Stimulated activated naive CD8-positive, alpha-beta T cell treated with anti-CD3 and anti-CD28 coated beads, Interleukin-15, Interleukin-2, amounts not matched to agents 100 U/mL and 50 U/mL, for 24 hours (primary cell): ENCODE measurements at regions not wholly inside any gene's neighbourhood (a gene's known extent, or its start where the extent isn't known, plus 50 kb on each side); places are given as distances from the start of the nearest gene placed in this dataset.

Experiments
- ATAC-seq: fragments of 150-1000 bp; cut with Tn5 transposase; one replicate; pipeline ENCODE4 v1.10.0; 2021
- DNase-seq: peaks from one replicate; pipeline ENCODE4 v3.0.0; 2021

DNA sequence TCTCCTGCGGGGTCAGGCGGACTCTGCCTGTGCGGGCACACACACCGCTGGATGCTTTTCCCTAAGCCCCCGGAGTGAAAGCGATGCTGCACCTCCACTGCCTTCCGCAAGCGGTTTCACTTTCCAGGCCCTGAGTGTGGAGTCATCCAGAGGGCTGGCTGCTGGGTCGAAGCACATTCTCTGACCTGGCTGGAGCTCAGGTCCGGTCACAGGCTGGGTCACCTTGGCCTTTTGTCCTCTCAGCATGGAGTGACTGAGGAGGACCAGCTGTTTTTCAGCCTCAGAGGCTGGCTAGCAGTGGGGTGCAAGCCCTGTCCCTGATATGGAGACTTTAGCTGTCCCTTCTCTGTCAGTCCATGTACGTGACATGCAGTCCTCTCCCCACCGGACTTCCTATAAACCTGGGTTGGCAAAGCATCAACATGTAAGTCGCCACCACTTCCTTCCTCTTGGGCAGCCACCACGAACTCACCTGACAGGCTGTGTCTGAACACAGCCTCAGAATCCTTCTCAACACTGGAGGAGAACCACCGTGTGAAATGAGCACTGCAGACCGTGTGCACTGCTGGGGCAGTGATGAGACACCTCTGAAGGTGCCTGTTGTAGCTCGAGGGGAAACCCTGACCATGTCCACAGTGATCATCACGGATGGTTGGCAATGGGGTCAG lies 51.3 kb downstream of the GADD45G start:
- DNase-seq (no peak), ATAC-seq (no peak)

DNA sequence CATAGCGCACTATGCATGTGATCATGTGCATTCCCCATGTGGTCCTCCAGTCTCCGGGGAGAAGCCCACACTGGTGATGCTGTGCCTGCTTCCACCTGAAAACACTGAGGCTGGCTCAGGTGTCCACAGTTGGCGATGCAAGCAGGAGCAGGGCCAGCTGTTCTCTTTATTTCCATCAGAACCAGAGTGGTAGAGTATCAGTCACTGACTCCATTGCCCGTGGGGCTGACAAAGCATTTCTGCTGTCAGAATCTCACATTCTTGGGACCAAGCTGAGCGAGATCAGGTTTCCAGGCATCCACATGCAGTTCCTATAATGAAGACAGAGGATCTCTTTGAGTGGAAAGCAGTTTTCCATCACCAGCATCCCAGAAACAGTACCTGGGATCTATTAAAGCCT lies 52.5 kb downstream of the GADD45G start:
- ATAC-seq (no peak), DNase-seq (no peak)

DNA sequence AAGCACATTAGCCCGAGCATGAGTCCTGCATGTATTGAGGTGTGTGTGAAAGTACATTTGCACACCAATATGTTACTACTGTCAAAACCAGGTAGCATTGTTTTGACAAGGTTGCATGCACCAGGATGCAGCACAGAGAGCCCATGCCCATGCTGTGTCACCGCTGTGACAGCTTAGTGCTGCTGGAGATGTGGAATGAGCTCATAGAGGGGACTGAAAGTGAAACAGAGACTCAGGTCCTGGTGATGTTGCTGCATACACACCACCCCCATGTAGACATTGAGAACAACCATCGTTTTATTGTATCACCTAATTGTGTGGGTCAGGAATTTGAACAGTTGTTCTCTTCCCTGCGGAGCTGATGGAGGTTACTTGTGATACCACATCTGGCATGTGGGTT lies 53.0 kb downstream of the GADD45G start:
- DNase-seq: no peak

DNA sequence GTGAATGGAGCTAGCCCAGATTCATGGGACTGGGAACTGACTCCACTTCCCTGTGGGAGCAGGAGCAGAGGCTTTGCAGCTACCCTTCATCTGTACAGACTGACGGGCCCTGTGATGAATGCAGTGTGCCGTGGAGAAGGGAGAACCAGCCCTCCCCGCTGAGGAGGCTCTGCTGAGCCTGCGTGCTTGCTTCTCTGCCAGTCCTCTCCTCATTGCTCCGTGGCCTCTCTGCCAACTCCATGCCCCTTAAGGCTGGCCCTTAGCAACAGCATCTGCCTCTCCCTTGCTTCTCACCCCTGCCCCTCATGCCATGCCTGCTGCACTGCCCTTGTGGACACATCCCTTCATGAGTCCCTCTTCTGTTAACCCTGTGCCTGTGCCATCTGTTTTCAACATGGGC lies 53.6 kb downstream of the GADD45G start:
- no peak for ATAC-seq
- no peak for DNase-seq

More for the DNA sequence above, 53.0 kb downstream of the GADD45G start:
- ATAC-seq: peak; percentile 67

DNA sequence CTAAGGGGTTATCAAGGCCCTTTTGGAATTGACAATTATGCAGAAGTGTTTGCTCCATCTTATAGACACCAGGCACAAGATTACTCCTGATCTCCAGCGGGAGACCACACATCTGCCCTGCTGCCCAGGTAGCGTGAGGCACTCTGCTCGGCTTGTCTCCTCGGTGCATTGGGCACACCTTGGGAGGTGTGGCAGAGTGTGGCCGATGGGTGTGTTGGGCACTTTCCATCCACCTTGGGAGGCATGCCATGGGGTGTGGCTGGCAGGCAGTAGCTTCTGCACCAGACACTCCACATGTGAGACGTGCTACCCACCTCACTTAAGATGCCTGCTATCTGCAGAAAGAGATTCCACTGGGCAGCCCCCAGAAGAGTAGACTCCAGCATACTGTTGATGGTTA lies 54.1 kb downstream of the GADD45G start:
- no peak for ATAC-seq
- no peak for DNase-seq

DNA sequence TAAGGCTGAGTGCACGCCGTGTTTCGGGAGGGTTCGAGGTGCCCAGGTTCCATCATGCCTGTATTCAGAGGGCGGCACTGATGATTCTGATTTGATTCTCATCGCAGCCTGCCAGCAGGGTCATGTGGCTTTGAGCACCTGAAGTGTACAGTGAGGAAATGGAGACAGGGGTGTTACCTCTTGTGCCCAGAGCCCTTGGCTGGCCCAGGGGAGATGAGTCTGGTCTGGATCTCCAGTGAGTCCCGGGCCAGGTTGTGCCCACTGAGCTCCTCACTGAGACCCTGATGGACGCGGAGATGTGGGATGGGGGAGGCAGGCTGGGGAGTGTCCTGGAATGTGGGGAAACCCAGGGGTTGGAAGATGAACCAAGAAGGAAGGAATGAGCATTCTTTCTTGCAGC lies 54.7 kb downstream of the GADD45G start:
- ATAC-seq (no peak), DNase-seq (no peak)

DNA sequence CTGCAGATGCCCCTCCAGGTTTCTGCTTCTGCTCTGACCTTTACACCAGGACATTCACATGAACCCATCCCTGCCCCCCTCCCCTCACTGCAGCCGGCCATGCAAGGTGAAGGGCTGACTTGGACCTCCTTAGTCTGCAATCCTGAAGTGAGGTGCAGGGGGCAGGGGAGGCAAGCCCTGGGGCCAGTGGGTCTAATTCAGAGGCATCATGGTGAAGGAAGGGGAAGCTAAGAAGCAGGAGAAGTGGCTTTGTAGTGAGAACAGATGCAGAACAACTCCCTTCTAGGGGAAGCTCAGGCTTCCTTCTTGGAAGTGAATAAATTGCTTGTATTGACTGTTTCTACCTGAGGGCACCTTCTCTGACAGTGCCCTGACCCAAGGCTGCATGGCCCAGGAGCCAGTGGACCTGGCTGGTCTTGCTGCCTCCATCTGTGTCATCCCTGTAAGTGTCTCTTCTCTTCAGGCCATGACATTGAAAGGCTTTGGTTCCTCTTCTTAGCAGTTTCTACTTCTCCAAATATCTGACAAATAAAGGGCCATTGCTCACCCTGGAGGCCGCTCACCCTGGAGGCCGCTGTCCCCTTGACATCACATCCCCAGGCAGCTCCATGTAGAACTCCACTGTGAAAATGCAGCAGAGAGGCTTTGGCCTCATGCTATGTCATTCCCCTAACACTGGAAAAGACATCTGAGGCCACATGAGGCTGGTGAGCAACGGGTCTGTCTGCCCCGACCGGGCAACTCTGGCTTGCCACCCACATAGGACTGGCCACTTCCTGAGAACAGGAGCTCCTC lies 55.3 kb downstream of the GADD45G start:
- DNase-seq (no peak), ATAC-seq (no peak)

DNA sequence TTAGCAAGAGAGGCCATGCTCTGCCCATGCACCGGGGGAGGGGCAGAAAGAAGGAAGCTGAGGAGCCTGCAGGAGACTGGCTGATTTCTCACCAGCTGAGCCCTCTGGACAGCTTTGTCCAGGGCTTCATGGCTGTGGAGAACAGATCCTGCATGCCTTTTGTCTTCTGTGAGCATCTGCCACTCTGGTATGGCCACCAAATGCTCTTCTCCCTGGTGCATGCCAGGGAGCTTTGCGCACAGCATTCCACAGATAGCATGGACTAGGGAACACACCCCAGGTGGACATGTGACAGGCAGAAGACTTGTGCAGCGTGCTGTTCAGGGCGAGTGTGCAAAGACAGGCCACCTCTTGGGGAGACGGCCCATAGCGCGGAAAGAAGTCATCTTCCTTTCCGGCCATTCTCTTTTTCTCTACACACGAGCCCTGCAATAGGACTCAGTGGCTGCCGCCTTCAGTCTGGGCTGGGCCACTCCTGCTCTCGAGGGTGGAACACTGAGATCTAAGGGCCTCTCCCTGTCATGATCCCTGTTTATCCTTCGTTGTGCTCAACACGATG lies 56.7 kb downstream of the GADD45G start:
- DNase-seq (no peak), ATAC-seq (no peak)

DNA sequence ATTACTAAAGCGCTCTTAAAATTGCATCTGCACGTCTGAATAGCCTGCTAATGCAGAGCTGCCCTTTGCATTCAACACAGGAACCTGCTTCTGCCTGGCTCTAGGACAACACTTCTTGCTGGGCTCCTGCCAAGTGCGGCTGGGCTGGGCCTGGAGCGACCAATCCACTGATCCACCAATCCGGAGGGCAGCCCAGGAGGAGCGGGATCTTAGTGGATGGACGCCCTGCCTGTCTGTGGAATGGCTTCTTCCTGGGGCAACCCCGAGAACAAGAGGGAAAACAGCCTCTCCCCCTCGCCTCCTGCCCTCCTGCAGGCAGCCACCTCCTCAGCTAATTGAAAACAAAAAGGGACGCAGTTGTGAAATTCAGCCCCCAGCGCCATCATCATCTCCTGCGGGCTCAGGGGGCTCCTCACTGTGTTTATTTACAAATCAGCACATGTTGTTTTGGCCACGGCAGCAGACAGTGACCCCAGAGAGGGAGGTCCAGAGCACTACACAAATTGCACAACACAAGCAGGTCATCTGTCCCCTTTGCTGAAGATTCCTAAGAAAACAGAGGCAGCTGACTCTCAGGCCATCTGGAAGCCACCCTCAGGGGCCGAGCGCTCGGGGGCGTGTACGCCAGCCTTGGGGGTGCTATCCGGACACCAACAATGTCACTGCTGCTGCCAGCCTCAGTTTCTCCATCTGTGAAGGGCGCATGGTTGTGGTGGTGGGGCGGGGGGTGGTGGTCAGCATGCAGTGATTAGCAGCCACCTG lies 57.3 kb downstream of the GADD45G start:
- DNase-seq (no peak), ATAC-seq (no peak)

DNA sequence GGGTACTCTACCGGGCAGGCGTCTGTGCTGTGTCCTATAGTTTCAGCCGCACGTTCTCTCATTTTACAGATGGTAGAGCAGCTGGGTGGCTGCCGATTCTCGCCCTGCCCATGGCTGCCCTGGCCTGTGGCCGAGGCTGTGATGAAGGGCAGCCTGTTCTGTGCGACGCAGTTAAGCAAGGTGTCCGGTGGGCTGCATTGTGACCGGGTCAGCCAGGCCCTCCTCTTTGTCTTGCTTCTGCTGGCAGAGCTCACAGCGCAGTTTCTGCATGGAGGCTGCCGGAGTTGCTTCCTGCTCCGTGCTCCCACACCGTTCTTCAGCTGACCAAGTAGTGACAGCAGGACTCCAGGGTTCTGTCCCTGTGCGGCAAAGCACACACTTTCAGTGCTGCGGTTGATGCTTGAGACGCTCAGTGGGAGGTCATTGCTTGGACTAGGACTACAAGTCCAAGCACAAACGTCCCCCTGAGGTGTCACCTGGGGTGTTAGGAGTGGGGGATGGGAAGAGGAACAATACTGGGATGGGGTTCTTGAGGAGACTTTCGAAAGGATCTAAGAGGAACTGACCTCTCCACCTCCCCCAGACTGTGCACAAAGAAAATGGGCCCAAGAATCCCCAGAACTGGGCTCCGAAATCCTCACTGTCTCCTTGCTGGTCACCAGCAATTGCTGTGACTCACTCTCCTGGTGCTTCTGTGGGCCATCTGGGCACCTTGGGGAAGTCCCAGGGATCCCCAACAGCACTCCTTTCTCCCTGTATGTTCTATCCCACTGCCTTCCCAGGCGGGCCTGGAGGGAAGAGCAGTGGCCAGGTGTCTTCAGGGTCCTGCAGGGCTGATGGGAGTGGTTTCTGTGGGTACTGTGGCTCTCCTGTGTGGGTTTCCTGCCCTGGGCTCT lies 58.2 kb downstream of the GADD45G start:
- DNase-seq: no peak
- no peak for ATAC-seq

DNA sequence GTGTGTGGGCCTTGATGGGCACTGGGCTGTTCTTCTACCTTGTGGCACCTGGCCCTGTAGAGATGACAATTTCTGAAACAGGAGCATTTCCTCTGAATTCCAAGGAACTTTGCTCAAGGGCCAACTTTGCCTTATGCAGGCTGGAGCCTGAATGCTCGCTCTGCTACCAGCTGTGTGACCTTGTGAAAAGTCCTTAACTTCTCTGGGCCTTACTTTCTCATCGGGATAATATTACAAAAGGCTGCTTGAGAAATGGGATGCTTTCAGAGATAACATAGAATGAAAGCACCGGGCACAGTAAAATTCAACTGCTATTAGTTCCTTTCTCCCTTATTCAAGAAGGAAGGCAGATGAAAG lies 58.8 kb downstream of the GADD45G start:
- no peak for DNase-seq
- no peak for ATAC-seq

DNA sequence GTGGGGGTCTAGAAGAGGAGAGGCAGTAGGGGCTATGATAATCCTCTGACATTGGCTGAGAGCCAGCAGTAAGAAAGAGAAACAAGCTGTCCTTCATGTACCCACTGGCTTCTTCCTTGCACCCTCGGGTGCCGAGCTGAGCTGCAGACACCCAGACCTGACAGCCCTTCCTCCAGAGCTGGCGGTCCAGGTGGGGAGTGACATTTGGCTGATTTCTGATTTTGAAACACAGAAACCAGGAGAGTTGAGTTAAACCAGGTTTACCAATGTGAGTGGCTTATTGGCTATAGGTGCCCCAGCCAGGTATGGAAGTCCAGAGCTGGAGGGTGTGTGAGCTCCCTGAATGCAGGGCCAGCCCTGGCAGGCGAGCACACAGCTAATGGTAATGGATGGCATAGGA lies 59.2 kb downstream of the GADD45G start:
- no peak for DNase-seq
- ATAC-seq: no peak

DNA sequence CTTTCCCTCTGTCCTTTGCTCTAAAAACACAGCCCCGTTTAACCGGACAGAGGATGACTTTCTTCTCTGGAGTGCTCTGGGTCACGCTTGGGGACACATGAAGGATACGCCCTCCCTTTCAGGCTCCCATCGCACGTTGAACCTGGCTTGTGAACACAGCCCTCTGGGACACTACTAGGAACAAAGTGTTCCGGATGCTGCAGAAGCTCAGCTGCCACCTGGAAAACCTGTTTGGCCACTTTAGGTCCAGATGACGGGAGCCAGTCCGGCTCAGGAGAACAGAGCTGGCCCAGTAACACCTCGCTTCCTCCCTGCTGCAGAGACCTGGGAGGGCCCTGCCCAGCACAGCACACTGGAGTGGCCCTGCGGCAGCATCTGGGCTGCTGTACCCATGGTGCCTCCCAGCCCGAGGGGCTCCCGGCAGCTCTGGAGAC lies 60.1 kb downstream of the GADD45G start:
- DNase-seq: no peak
- ATAC-seq: no peak

DNA sequence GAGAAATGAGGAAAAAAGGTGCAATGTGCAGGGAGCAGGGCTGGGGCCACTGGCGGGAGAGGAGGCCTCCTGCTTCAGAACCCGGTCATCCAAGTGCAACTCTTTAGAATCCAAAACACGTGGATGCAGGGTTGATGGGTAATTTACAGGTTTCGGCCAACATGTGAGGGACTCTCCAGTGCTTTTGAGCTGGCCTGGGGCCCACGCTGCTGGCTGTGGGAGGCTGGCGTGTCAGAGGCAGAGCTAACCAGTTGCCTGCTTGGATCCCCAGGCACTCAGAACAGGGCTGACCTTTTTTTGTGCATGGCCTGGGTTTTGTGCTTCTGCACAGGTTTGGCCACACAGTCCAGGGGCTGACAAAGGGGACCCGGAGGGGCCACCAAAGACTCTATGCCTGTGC lies 61.6 kb downstream of the GADD45G start:
- no peak for ATAC-seq
- no peak for DNase-seq

DNA sequence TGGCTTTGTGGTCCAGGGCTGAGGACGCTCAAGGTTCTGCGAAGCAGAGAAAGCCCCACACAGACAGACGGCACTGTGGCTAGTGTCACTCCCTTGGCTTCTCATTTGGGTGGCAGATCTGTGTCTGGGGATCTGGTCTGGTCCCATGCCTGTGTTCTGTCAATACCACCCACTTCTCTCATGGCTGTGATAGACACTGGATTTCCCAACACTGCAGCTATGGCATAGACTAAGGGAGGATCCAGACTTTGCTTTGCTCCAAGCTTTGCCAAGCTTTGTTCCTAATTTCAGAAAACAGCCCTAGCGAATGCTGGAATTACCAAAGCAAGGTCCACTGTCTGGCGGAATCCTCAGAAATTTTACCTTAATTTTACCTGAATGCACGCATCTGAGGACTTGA lies 62.1 kb downstream of the GADD45G start:
- no peak for DNase-seq
- no peak for ATAC-seq

DNA sequence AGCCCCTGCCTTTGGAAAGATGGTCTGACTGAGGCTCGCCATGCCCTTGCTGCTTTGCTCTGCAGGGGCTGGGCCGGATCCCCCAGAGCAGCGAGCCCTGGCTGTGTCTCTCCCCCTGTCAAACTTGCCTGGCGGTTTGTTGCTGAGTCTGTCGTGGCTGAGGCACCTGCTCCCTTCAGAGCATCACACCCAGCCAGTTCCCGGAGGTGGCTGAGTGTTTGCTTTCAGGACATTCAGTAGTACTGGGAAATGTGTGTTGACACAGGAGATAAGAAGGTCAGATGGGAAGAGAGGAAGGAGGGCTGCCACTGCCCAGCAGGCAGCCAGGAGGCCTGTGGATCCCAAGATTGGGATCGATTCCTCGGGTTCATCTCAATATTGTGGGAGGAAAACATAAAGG lies 62.9 kb downstream of the GADD45G start:
- DNase-seq (no peak), ATAC-seq (no peak)

DNA sequence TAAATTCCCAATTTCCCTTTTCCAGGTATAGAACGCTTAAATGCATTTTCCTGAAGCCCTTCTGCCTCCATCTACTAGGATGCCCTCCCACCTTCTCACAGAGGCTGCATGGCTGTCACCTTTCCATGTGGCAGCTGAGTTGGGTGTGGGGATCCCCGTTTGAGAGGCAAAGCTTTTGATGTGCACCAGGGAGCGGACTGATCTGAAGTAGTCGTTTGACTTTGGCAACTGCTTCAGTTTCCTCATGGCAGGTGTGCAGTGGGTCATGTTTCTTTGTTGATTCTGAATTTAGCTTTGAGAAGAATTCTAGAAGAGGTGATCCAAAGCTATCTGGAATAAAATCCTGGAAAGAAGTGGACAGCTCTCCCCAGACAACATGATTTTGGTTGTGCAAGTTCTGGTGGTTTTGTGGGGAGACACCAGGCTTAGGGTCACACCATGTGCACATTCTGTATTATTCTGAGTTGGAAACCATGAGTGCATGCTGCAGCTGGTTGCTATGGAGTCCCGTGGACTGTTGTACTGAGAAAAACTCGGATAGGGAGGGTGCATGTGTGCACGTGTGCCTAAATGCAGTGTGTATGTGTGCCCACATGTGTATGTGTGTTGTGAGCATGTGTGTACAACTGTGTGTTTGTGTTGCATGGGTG lies 63.5 kb downstream of the GADD45G start:
- ATAC-seq (peak; percentile 39), DNase-seq (no peak)

DNA sequence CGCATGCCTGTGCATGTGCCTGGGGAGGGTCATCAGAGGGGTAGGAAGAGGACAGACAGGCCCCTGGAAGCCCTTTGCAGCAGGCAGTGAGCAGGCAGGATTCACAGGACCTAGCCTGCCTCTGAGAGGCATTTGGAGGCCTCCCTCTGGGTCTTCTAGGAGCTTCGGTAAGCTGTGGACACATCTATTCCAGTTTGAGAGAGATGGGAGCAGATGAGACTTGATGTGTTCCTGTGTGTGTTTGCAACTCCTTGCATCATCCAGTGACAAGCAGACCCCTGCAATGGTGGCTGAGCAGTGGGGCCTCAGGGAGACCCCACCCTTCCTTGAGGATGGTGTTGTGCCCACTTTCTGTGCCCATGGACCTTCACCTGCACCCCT lies 64.0 kb downstream of the GADD45G start:
- ATAC-seq: no peak
- DNase-seq: no peak

DNA sequence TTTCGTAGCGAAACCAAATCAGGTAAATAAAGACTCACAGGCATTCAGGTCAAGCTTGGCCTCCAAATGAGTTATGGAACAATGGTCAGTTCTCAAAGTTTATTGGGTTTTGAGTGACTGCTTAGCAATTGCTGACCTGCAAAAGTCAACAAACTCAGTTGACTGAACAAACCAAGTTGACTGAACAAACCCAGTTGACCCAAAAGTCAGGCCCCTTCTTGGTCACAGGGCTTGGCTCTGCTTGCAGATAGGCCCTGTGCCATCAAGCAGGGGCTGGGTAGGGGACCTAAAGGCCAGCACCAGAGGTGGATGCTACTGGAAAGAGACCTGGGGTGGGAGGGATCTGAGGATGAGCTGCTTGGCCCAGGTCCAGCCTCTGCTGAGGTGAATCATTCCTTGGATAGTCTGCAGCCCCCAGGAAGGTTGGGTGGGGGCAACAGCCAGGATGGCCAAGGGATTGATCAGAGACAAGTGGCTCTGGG lies 64.6 kb downstream of the GADD45G start:
- ATAC-seq: no peak

DNA sequence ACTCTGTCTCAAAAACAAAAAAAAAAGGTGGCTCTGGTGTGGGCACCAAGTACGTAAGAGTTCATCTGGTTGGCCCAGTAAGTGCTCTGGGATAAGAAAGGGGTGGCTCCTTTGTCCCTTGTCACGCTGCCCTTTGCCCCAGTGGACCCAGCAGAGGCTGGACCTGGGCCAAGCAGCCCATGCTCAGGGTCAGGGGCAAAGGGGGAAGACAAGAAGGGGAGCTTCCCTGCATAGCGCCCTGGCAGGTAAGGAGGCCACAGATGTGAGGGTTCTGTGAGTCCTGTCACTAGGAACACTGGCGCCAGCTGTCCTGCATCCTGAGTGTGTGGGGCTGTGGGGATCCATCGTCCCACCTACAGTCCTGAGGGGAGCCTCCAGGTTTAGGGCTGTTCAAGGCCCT lies 65.3 kb downstream of the GADD45G start:
- ATAC-seq: no peak
- no peak for DNase-seq

More for the DNA sequence above, 64.6 kb downstream of the GADD45G start:
- DNase-seq: no peak

DNA sequence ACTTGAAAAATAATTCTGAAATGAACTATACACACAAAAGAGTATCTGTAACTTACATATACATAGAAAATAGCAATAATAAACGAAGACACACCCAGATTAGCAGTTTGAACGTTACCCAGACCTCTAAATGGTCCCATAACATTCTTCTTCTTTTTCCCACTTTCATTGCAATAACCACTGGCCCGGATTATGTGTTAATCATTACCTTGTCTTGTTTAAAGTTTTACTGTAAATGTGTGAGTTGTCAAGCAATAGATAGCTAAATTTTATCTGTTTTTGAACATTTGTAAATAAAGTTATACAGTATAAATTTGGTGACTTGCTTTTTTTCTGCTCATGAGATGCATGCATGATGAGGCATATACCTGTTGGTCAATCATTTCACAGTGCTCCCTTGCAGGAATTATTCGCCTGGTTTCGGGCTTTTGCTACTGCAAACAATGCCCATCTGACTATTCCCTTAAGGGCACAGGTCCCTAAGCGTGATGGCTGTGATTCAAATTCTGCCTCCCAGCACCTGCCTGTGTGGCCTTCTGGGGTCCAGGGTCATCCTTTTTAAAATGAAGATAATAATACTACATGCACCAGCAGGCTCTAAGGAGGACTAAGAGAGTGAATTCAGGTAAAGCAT lies 66.1 kb downstream of the GADD45G start:
- DNase-seq (no peak), ATAC-seq (no peak)
